ENCODE measurements at regions not wholly inside any gene's neighbourhood (a gene's known extent, or its start where the extent isn't known, plus 50 kb on each side); places are given as distances from the start of the nearest gene placed in this dataset.
"Not testable (repeated sequence)": the region's sequence is repeated elsewhere in the genome, so short reads cannot be mapped to it uniquely, and the experiment has no call there.

DNA sequence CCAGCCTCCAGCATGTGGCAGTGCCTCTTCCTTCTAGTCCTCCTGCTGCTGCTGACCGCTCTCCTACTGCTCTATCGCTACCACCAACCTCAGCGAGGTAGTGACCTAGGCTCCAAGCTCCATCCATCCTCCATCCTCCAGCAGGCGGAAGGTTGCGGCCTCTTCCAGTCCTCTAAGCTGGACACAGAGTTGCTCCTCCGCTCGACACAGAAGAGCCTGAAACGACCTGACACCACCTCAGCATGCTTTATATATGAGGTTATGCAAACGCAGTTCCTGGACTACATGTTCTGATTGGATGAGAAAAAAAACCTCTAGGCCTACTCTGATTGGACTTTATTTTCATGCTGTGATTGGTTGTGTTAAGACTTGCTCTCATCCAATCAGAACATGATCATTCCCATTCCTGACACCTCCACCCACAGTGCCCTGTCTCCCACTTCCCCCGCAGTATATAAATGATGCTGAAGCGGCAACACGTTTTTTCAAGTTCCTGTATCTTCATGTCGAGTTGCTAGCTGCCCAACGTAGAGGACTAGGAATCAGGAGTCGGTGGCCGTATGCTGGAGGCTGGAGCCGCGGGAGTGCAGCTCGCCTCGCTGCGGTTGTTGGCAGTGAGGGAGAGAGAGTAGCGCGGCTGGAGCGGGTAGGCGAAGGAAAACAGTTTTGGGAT, 398.1 kb downstream of the KCNJ18 start (continued):
- TF ChIP-seq POLR2AphosphoS5 (IDR thresholded peaks at IDR 0.05; ENCODE audit: low read depth) (no peak), ZNF331 (CRISPR knock-in tag; IDR thresholded peaks at IDR 0.05; ENCODE audit: low read depth) (no peak), STAT1 (IDR thresholded peaks at IDR 0.05; ENCODE audit: unreplicated experiment) (no peak), JUNB (IDR thresholded peaks at IDR 0.05; ENCODE audit: unreplicated experiment) (no peak)

- not testable (repeated sequence) for H3K4me2 ChIP-seq; H3K79me2 ChIP-seq (replicated peaks; ENCODE audit: insufficient read depth); H3K27me3 ChIP-seq (ENCODE audit: insufficient read depth); H3K36me3 ChIP-seq (ENCODE audit: insufficient read depth); H3K9me2 ChIP-seq (ENCODE audit: insufficient read depth); H3K36me3 Mint-ChIP-seq (ENCODE audit: low read depth); H4K20me1 ChIP-seq (replicated peaks; ENCODE audit: insufficient read depth); H3F3A ChIP-seq (replicated peaks; ENCODE audit: low read depth); H3K27ac ChIP-seq (ENCODE audit: low read depth); H2AFZ ChIP-seq; H3K4me1 ChIP-seq (ENCODE audit: insufficient read depth); H3K27ac Mint-ChIP-seq; H3K27me3 Mint-ChIP-seq (ENCODE audit: insufficient read depth, low read depth, poor library complexity); ATAC-seq; H3K4me1 Mint-ChIP-seq; DNase-seq (ENCODE audit: low spot score)
- Mint-ChIP-seq H3K9me3 (peaks cover 11% of the 10 kb centered on the region; the same call in 2 of the 3 replicates), H3K4me3 (peak overlapping the region; percentile 62; the same call in 2 of the 3 replicates)
- H3K4me3 ChIP-seq, result peak overlapping the region; percentile 45
Observed at GRCh38 chr17:22091041-22091679, 398.8 kb downstream of the KCNJ18 start.

GRCh38 chr17:22091840-22092239, 399.5 kb downstream of the KCNJ18 start:
- ATAC-seq; H3K4me1 ChIP-seq (ENCODE audit: insufficient read depth); H3K4me2 ChIP-seq; H3K36me3 ChIP-seq (ENCODE audit: insufficient read depth); H3K27me3 ChIP-seq (ENCODE audit: insufficient read depth); H3K4me3 ChIP-seq; DNase-seq (ENCODE audit: low spot score); H4K20me1 ChIP-seq (replicated peaks; ENCODE audit: insufficient read depth); H2AFZ ChIP-seq; H3K27ac Mint-ChIP-seq; H3K79me2 ChIP-seq (replicated peaks; ENCODE audit: insufficient read depth); H3K36me3 Mint-ChIP-seq (ENCODE audit: low read depth); H3K27me3 Mint-ChIP-seq (ENCODE audit: insufficient read depth, low read depth, poor library complexity); H3K4me1 Mint-ChIP-seq; H3K4me3 Mint-ChIP-seq; H3F3A ChIP-seq (replicated peaks; ENCODE audit: low read depth); H3K27ac ChIP-seq (ENCODE audit: low read depth); H3K9me2 ChIP-seq (ENCODE audit: insufficient read depth): not testable (repeated sequence)
- peaks cover 11% of the 10 kb centered on the region; the same call in 2 of the 3 replicates for H3K9me3 Mint-ChIP-seq

GRCh38 chr17:22095414-22095813, 403.1 kb downstream of the KCNJ18 start:
- not testable (repeated sequence) for H2AFZ ChIP-seq; H3K36me3 Mint-ChIP-seq (ENCODE audit: low read depth); H3K9me3 Mint-ChIP-seq; H3K4me3 ChIP-seq; H3K36me3 ChIP-seq (ENCODE audit: insufficient read depth); H3K9me2 ChIP-seq (ENCODE audit: insufficient read depth); H3K4me1 Mint-ChIP-seq; H3K27ac ChIP-seq (ENCODE audit: low read depth); H3K4me3 Mint-ChIP-seq; H3K27me3 ChIP-seq (ENCODE audit: insufficient read depth); H3K4me2 ChIP-seq; H3K27me3 Mint-ChIP-seq (ENCODE audit: insufficient read depth, low read depth, poor library complexity); H3K27ac Mint-ChIP-seq; H3K4me1 ChIP-seq (ENCODE audit: insufficient read depth); H4K20me1 ChIP-seq (replicated peaks; ENCODE audit: insufficient read depth); H3K79me2 ChIP-seq (replicated peaks; ENCODE audit: insufficient read depth); ATAC-seq; H3F3A ChIP-seq (replicated peaks; ENCODE audit: low read depth); DNase-seq (ENCODE audit: low spot score)

GRCh38 chr17:22099633-22100032, 407.3 kb downstream of the KCNJ18 start:
- H3K4me3 Mint-ChIP-seq; H3K9me3 Mint-ChIP-seq; DNase-seq (ENCODE audit: low spot score); H3K4me1 Mint-ChIP-seq; H3K4me2 ChIP-seq; H3F3A ChIP-seq (replicated peaks; ENCODE audit: low read depth); H3K79me2 ChIP-seq (replicated peaks; ENCODE audit: insufficient read depth); H3K27me3 Mint-ChIP-seq (ENCODE audit: insufficient read depth, low read depth, poor library complexity); H3K27ac Mint-ChIP-seq; H3K9me2 ChIP-seq (ENCODE audit: insufficient read depth); H3K4me3 ChIP-seq; H2AFZ ChIP-seq; ATAC-seq; H4K20me1 ChIP-seq (replicated peaks; ENCODE audit: insufficient read depth); H3K27me3 ChIP-seq (ENCODE audit: insufficient read depth); H3K4me1 ChIP-seq (ENCODE audit: insufficient read depth); H3K36me3 Mint-ChIP-seq (ENCODE audit: low read depth); H3K36me3 ChIP-seq (ENCODE audit: insufficient read depth); H3K27ac ChIP-seq (ENCODE audit: low read depth): not testable (repeated sequence)
